ENCODE measurements at regions not wholly inside any gene's neighbourhood (a gene's known extent, or its start where the extent isn't known, plus 50 kb on each side); places are given as distances from the start of the nearest gene placed in this dataset.

GRCh38 chr11:107102692-107103477 is 84.6 kb upstream of the GUCY1A2 start:
- Mint-ChIP-seq H3K9me3 (peaks cover 32% of the 10 kb centered on the region), H3K4me3 (no peak overlapping the region), H3K4me1 (ENCODE audit: low read depth) (no peaks in the 10 kb centered on the region), H3K36me3 (ENCODE audit: low read depth) (no peaks in the 10 kb centered on the region), H3K27ac (no peak overlapping the region), H3K27me3 (ENCODE audit: low read depth) (no peaks in the 10 kb centered on the region)
- DNase-seq, result no peak
- intact Hi-C loops (cut with micrococcal nuclease), result no loop called here
- CTCF ChIA-PET, result no interaction called here

- Mint-ChIP-seq H3K27ac (no peak overlapping the region), H3K27me3 (ENCODE audit: low read depth) (no peaks in the 10 kb centered on the region), H3K4me1 (ENCODE audit: low read depth) (no peaks in the 10 kb centered on the region), H3K36me3 (ENCODE audit: low read depth) (no peaks in the 10 kb centered on the region), H3K9me3 (peaks cover 46% of the 10 kb centered on the region), H3K4me3 (no peak overlapping the region)
- CTCF ChIA-PET, result no interaction called here
- no peak for DNase-seq
- intact Hi-C loops (cut with micrococcal nuclease), result no loop called here
Observed at GRCh38 chr11:107092667-107093066, 74.4 kb upstream of the GUCY1A2 start.

- DNase-seq, result no peak
- H3K36me3 Mint-ChIP-seq (ENCODE audit: low read depth), result no peaks in the 10 kb centered on the region
- H3K4me3 Mint-ChIP-seq, result no peak overlapping the region
- H3K9me3 Mint-ChIP-seq, result peaks cover 24% of the 10 kb centered on the region
- no peak overlapping the region for H3K27ac Mint-ChIP-seq
- H3K27me3 Mint-ChIP-seq (ENCODE audit: low read depth), result no peaks in the 10 kb centered on the region
- CTCF ChIA-PET, result no interaction called here
- no peaks in the 10 kb centered on the region for H3K4me1 Mint-ChIP-seq (ENCODE audit: low read depth)
- intact Hi-C loops (cut with micrococcal nuclease), result no loop called here
Observed at GRCh38 chr11:107078375-107078774, 60.1 kb upstream of the GUCY1A2 start.

GRCh38 chr11:107076832-107077231 is 58.6 kb upstream of the GUCY1A2 start:
- no peak for DNase-seq
- CTCF ChIA-PET, result no interaction called here

GRCh38 chr11:107071129-107071528 is 52.9 kb upstream of the GUCY1A2 start:
- no peaks in the 10 kb centered on the region for H3K27me3 Mint-ChIP-seq (ENCODE audit: low read depth)
- CTCF ChIA-PET, result no interaction called here
- intact Hi-C loops (cut with micrococcal nuclease), result no loop called here
- no peak for DNase-seq
- no peaks in the 10 kb centered on the region for H3K36me3 Mint-ChIP-seq (ENCODE audit: low read depth)
- peaks cover 6% of the 10 kb centered on the region for H3K9me3 Mint-ChIP-seq
- no peak overlapping the region for H3K4me3 Mint-ChIP-seq
- no peaks in the 10 kb centered on the region for H3K4me1 Mint-ChIP-seq (ENCODE audit: low read depth)
- H3K27ac Mint-ChIP-seq, result no peak overlapping the region

More at GRCh38 chr11:107076832-107077231, 58.6 kb upstream of the GUCY1A2 start:
- intact Hi-C loops (cut with micrococcal nuclease), result no loop called here
- Mint-ChIP-seq H3K4me1 (ENCODE audit: low read depth) (no peaks in the 10 kb centered on the region), H3K4me3 (no peak overlapping the region), H3K27ac (no peak overlapping the region), H3K27me3 (ENCODE audit: low read depth) (no peaks in the 10 kb centered on the region), H3K9me3 (peaks cover 17% of the 10 kb centered on the region), H3K36me3 (ENCODE audit: low read depth) (no peaks in the 10 kb centered on the region)

All from activated naive CD4-positive, alpha-beta T cell treated with anti-CD3 and anti-CD28 coated beads for 36 hours (primary cell).